Right ventricle myocardium superior (tissue), 1 donor: ENCODE measurements at regions not wholly inside any gene's neighbourhood (a gene's known extent, or its start where the extent isn't known, plus 50 kb on each side); places are given as distances from the start of the nearest gene placed in this dataset.
"Not testable (repeated sequence)": the region's sequence is repeated elsewhere in the genome, so short reads cannot be mapped to it uniquely, and the experiment has no call there.

Source experiments
- ATAC-seq: fragments of 200-7000 bp; cut with Tn5 transposase; one replicate; pipeline ENCODE4 v1.9.1; 2020; ENCODE audit warnings: mild to moderate bottlenecking; ENCODE audit not compliant: poor library complexity
- DNase-seq: peaks from one replicate; pipeline ENCODE4 v3.0.0-alpha.2; 2020
- intact Hi-C: fragments of 100-400 bp; cut with DNase I; formaldehyde crosslinking; loops from one replicate; pipeline ENCODE4 v1.11.2; 2022
- donor health status: DM: no; HTN: yes; CAD: no; lungs with severe emphysema.

GRCh38 chr20:48456366-48457192, 371.2 kb downstream of the PREX1 start:
- DNase-seq (no peak), ATAC-seq (peak; percentile 10)
- intact Hi-C loops, result no loop called here

GRCh38 chr20:48455651-48456365, 372.0 kb downstream of the PREX1 start:
- ATAC-seq (no peak), DNase-seq (no peak)
- intact Hi-C loops, result no loop called here

- intact Hi-C loops, result no loop called here
- DNase-seq (no peak), ATAC-seq (no peak)
Observed at GRCh38 chr20:48454671-48455490, 372.9 kb downstream of the PREX1 start.

- DNase-seq, result no peak
- intact Hi-C loops, result no loop called here
- no peak for ATAC-seq
Observed at GRCh38 chr20:48453477-48454093, 374.2 kb downstream of the PREX1 start.

- DNase-seq, result no peak
- ATAC-seq, result no peak
- intact Hi-C loops, result no loop called here
Observed at GRCh38 chr20:48451401-48451800, 376.4 kb downstream of the PREX1 start.

GRCh38 chr20:48448666-48449600, 378.9 kb downstream of the PREX1 start:
- ATAC-seq, result peak; percentile 71
- DNase-seq, result no peak
- intact Hi-C loops, result no loop called here

- intact Hi-C loops, result no loop called here
Observed at GRCh38 chr20:48447456-48447855, 380.3 kb downstream of the PREX1 start.

GRCh38 chr20:48445827-48446226, 382.0 kb downstream of the PREX1 start:
- ATAC-seq, result no peak
- DNase-seq, result no peak
- intact Hi-C loops, result no loop called here

More at GRCh38 chr20:48447456-48447855, 380.3 kb downstream of the PREX1 start:
- ATAC-seq (no peak), DNase-seq (no peak)

GRCh38 chr20:48444249-48444648, 383.6 kb downstream of the PREX1 start:
- intact Hi-C loops, result no loop called here
- no peak for DNase-seq
- no peak for ATAC-seq

GRCh38 chr20:48440916-48441315, 386.9 kb downstream of the PREX1 start:
- DNase-seq, result no peak
- no peak for ATAC-seq
- intact Hi-C loops, result no loop called here

- intact Hi-C loops, ATAC-seq, DNase-seq: not testable (repeated sequence)
Observed at GRCh38 chr20:48440261-48440660, 387.5 kb downstream of the PREX1 start.

- intact Hi-C loops, result no loop called here
- ATAC-seq (no peak), DNase-seq (no peak)
Observed at GRCh38 chr20:48437146-48437545, 390.7 kb downstream of the PREX1 start.

GRCh38 chr20:48436609-48437008, 391.2 kb downstream of the PREX1 start:
- ATAC-seq, intact Hi-C loops, DNase-seq: not testable (repeated sequence)

- intact Hi-C loops, result no loop called here
Observed at GRCh38 chr20:48433178-48433577, 394.6 kb downstream of the PREX1 start.

GRCh38 chr20:48432494-48432832, 395.3 kb downstream of the PREX1 start:
- peak; percentile 85 for ATAC-seq

More at GRCh38 chr20:48433178-48433577, 394.6 kb downstream of the PREX1 start:
- ATAC-seq, result no peak
- no peak for DNase-seq

GRCh38 chr20:48431653-48432493, 395.9 kb downstream of the PREX1 start:
- DNase-seq (no peak), ATAC-seq (no peak)
- intact Hi-C loops, result no loop called here

More at GRCh38 chr20:48432494-48432832, 395.3 kb downstream of the PREX1 start:
- no peak for DNase-seq
- intact Hi-C loops, result no loop called here

GRCh38 chr20:48426630-48427029, 401.2 kb downstream of the PREX1 start:
- ATAC-seq (no peak), DNase-seq (no peak)
- intact Hi-C loops, result no loop called here
